ENCODE measurements at regions not wholly inside any gene's neighbourhood (a gene's known extent, or its start where the extent isn't known, plus 50 kb on each side); places are given as distances from the start of the nearest gene placed in this dataset.
"Not testable (repeated sequence)": the region's sequence is repeated elsewhere in the genome, so short reads cannot be mapped to it uniquely, and the experiment has no call there.

DNA sequence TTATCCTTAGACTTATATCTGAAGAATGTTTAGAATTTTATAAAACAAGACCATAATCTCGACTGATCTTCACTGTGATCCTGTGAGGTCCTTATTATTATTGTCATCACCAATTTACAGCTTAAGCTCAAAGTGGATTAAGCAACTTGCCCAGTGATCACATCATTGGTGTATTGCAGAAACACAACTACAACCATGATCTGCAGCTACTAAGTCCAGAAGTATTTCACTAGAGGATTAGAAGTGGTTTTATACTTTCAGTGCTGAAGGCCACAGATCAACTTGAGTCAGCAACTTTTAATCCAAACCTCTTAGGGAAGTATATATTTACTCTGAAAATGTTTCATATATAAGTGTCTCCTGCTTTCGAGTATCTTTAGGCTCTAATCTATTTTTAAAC is 624.3 kb upstream of the SOX9 start:
- Histone ChIP-seq H3K9ac (ENCODE audit: insufficient read length) (no peak overlapping the region), H3K27ac (no peak overlapping the region), H3K36me3 (ENCODE audit: insufficient read depth, low read length) (no peaks in the 10 kb centered on the region), H3K9me3 (ENCODE audit: low read depth, low read length) (no peaks in the 10 kb centered on the region), H3K4me3 (no peak overlapping the region)
- TF ChIP-seq FOXP2 (optimal IDR thresholded peaks at IDR 0.05; ENCODE audit: control extremely low read depth, extremely low read length, insufficient read depth) (no peak), POLR2AphosphoS5 (IDR thresholded peaks at IDR 0.05; ENCODE audit: borderline replicate concordance, low read depth, low read length) (no peak)
- no peak for DNase-seq (ENCODE audit: low read depth, low spot score)

- Histone ChIP-seq H3K4me3 (no peak overlapping the region), H3K36me3 (ENCODE audit: insufficient read depth, low read length) (no peaks in the 10 kb centered on the region), H3K9ac (ENCODE audit: insufficient read length) (no peak overlapping the region), H3K9me3 (ENCODE audit: low read depth, low read length) (no peaks in the 10 kb centered on the region), H3K27ac (no peak overlapping the region)
- DNase-seq (ENCODE audit: low read depth, low spot score), result no peak
- TF ChIP-seq EZH2 (IDR thresholded peaks at IDR 0.05), result no peak
- TF ChIP-seq FOXP2 (optimal IDR thresholded peaks at IDR 0.05; ENCODE audit: control extremely low read depth, extremely low read length, insufficient read depth), result no peak
- TF ChIP-seq POLR2AphosphoS5 (IDR thresholded peaks at IDR 0.05; ENCODE audit: borderline replicate concordance, low read depth, low read length), result no peak
Measured at GRCh38 chr17:71500761-71501555, 619.9 kb upstream of the SOX9 start.

DNA sequence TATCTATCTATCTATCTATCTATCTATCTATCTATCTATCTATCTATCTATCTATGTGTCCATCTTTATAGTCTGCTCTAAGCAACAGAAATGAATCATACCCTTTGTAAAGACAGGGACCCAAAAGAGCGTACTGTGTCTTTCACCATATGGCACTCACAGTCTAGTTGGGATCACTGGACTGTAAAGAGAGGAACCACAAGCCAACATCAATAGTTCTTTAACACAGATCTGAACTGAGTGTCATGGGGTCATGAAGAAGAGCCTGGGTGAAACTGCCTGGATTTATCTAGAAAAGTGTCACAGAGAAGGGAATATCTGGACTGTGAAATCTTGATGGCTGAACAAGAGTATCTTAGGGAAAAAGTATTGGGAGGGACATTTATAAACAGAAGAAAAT is 619.1 kb upstream of the SOX9 start:
- Histone ChIP-seq H3K27ac (no peak overlapping the region), H3K9me3 (ENCODE audit: low read depth, low read length) (no peaks in the 10 kb centered on the region), H3K4me3 (no peak overlapping the region), H3K36me3 (ENCODE audit: insufficient read depth, low read length) (no peaks in the 10 kb centered on the region), H3K9ac (ENCODE audit: insufficient read length) (no peak overlapping the region)
- no peak for TF ChIP-seq EZH2 (IDR thresholded peaks at IDR 0.05)
- no peak for DNase-seq (ENCODE audit: low read depth, low spot score)

GRCh38 chr17:71502443-71502842 is 618.4 kb upstream of the SOX9 start:
- DNase-seq (ENCODE audit: low read depth, low spot score), result no peak
- TF ChIP-seq EZH2 (IDR thresholded peaks at IDR 0.05) (no peak), FOXP2 (optimal IDR thresholded peaks at IDR 0.05; ENCODE audit: control extremely low read depth, extremely low read length, insufficient read depth) (no peak), POLR2AphosphoS5 (IDR thresholded peaks at IDR 0.05; ENCODE audit: borderline replicate concordance, low read depth, low read length) (no peak)
- no peaks in the 10 kb centered on the region for H3K9me3 ChIP-seq (ENCODE audit: low read depth, low read length)
- no peak overlapping the region for H3K4me3 ChIP-seq
- H3K9ac ChIP-seq (ENCODE audit: insufficient read length), result no peak overlapping the region
- H3K27ac ChIP-seq, result no peak overlapping the region
- H3K36me3 ChIP-seq (ENCODE audit: insufficient read depth, low read length), result no peaks in the 10 kb centered on the region

- H3K9me3 ChIP-seq (ENCODE audit: low read depth, low read length), result no peaks in the 10 kb centered on the region
- H3K9ac ChIP-seq (ENCODE audit: insufficient read length), result no peak overlapping the region
- no peak for TF ChIP-seq EZH2 (IDR thresholded peaks at IDR 0.05)
- TF ChIP-seq POLR2AphosphoS5 (IDR thresholded peaks at IDR 0.05; ENCODE audit: borderline replicate concordance, low read depth, low read length), result no peak
- TF ChIP-seq FOXP2 (optimal IDR thresholded peaks at IDR 0.05; ENCODE audit: control extremely low read depth, extremely low read length, insufficient read depth), result no peak
- H3K4me3 ChIP-seq, result no peak overlapping the region
- no peak overlapping the region for H3K27ac ChIP-seq
- no peak for DNase-seq (ENCODE audit: low read depth, low spot score)
- H3K36me3 ChIP-seq (ENCODE audit: insufficient read depth, low read length), result no peaks in the 10 kb centered on the region
Measured at GRCh38 chr17:71503710-71504465, 616.9 kb upstream of the SOX9 start.

- no peak overlapping the region for H3K27ac ChIP-seq
- no peaks in the 10 kb centered on the region for H3K36me3 ChIP-seq (ENCODE audit: insufficient read depth, low read length)
- H3K9me3 ChIP-seq (ENCODE audit: low read depth, low read length), result no peaks in the 10 kb centered on the region
- H3K4me3 ChIP-seq, result no peak overlapping the region
- no peak overlapping the region for H3K9ac ChIP-seq (ENCODE audit: insufficient read length)
- DNase-seq (ENCODE audit: low read depth, low spot score), result no peak
- TF ChIP-seq EZH2 (IDR thresholded peaks at IDR 0.05) (no peak), POLR2AphosphoS5 (IDR thresholded peaks at IDR 0.05; ENCODE audit: borderline replicate concordance, low read depth, low read length) (no peak), FOXP2 (optimal IDR thresholded peaks at IDR 0.05; ENCODE audit: control extremely low read depth, extremely low read length, insufficient read depth) (no peak)
Measured at GRCh38 chr17:71505200-71505599, 615.6 kb upstream of the SOX9 start.

GRCh38 chr17:71505981-71506380 is 614.8 kb upstream of the SOX9 start:
- Histone ChIP-seq H3K9me3 (ENCODE audit: low read depth, low read length) (no peaks in the 10 kb centered on the region), H3K4me3 (no peak overlapping the region), H3K27ac (no peak overlapping the region), H3K36me3 (ENCODE audit: insufficient read depth, low read length) (no peaks in the 10 kb centered on the region), H3K9ac (ENCODE audit: insufficient read length) (no peak overlapping the region)
- DNase-seq (ENCODE audit: low read depth, low spot score), result no peak
- TF ChIP-seq POLR2AphosphoS5 (IDR thresholded peaks at IDR 0.05; ENCODE audit: borderline replicate concordance, low read depth, low read length) (no peak), EZH2 (IDR thresholded peaks at IDR 0.05) (no peak), FOXP2 (optimal IDR thresholded peaks at IDR 0.05; ENCODE audit: control extremely low read depth, extremely low read length, insufficient read depth) (no peak)

- TF ChIP-seq FOXP2 (optimal IDR thresholded peaks at IDR 0.05; ENCODE audit: control extremely low read depth, extremely low read length, insufficient read depth) (no peak), EZH2 (IDR thresholded peaks at IDR 0.05) (no peak), POLR2AphosphoS5 (IDR thresholded peaks at IDR 0.05; ENCODE audit: borderline replicate concordance, low read depth, low read length) (no peak)
- no peak overlapping the region for H3K27ac ChIP-seq
- H3K36me3 ChIP-seq (ENCODE audit: insufficient read depth, low read length), result no peaks in the 10 kb centered on the region
- DNase-seq (ENCODE audit: low read depth, low spot score), result no peak
- H3K9ac ChIP-seq (ENCODE audit: insufficient read length), result no peak overlapping the region
- H3K9me3 ChIP-seq (ENCODE audit: low read depth, low read length), result no peaks in the 10 kb centered on the region
- no peak overlapping the region for H3K4me3 ChIP-seq
Measured at GRCh38 chr17:71511266-71511995, 609.4 kb upstream of the SOX9 start.

GRCh38 chr17:71513725-71514124 is 607.1 kb upstream of the SOX9 start:
- not testable (repeated sequence) for H3K9ac ChIP-seq (ENCODE audit: insufficient read length); DNase-seq (ENCODE audit: low read depth, low spot score); H3K27ac ChIP-seq; H3K36me3 ChIP-seq (ENCODE audit: insufficient read depth, low read length); H3K4me3 ChIP-seq; H3K9me3 ChIP-seq (ENCODE audit: low read depth, low read length)
